COLO829 (cell line): ENCODE measurements at regions not wholly inside any gene's neighbourhood (a gene's known extent, or its start where the extent isn't known, plus 50 kb on each side); places are given as distances from the start of the nearest gene placed in this dataset.
"Not testable (repeated sequence)": the region's sequence is repeated elsewhere in the genome, so short reads cannot be mapped to it uniquely, and the experiment has no call there.

ENCODE experiments used
- DNase-seq: peaks from one replicate; pipeline ENCODE4 v3.0.0; 2012; ENCODE audit warnings: low spot score

DNA sequence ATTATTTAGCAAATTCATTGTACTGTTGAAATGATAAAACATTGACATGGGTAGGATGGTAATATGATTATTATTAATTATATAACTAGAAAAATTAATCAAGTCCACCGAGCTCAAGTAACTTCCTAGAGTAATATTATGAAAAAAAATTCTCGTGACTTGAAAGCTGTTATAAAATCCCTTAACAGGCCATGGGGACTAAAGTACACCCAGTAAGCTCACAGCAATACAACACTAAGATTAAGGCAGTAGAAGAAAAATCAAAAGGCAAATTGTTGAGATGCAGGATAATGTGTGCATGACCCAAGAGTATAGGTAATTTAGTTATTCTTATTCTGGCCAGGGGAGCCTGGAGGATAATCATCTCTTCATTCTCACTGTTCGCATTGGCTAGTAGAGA lies 162.6 kb upstream of the LRIG3 start:
- DNase-seq: no peak

DNA sequence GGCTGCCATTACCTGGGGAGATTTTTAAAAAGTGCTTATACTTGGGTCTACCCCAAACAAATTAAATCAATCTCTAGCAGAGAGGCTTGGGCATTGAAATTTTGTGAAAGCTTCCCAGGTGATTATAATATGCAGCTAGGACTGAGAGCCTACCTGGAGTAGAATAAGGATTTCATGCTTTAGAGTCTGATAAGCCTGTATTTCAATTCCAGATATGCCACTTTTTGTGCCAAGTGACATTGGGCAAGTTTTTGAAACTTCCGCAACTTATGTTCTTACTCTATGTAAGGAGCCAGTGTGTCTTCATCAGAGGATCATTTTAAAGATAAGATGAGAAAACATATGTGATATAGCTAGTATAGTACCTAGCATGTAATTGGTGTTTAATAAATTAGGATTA lies 159.8 kb upstream of the LRIG3 start:
- no peak for DNase-seq

DNA sequence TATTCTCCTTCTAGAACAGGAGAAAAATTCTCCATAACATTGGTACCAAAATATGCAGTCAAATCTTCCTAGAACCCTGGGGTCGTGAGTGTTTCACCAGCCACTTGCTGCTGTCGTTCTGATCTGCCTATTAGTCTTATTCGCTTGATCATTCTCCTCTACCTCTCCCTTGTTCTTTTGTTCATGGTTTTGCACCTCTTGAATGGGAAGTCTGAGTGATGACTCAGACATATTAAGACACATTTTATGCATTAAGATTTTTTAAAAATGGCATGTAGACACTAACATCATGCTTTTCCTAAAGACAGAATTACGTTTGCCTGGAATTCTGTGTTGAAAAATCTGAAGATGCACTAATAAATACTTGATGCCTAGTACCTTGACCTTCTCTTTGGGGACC lies 159.2 kb upstream of the LRIG3 start:
- no peak for DNase-seq

DNA sequence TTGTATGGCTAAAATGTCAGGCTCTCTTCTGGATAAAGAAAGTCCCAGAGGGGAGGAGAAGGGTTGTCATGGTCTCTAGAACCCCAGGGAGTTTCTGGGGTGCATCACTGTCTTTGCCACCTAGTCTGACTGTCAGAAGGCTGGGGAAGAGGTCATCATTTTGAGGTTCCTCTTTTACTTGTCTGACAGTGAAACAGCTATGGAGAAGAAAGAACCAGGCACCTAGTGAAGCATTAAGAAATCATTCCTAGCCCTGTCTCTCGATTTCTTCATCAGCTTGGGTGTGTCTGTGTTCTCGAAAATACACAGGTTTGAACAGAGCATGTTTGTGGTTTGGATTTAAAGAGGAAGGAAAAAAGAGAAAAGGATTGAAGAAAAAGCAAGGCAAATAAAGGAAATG lies 158.7 kb upstream of the LRIG3 start:
- no peak for DNase-seq

DNA sequence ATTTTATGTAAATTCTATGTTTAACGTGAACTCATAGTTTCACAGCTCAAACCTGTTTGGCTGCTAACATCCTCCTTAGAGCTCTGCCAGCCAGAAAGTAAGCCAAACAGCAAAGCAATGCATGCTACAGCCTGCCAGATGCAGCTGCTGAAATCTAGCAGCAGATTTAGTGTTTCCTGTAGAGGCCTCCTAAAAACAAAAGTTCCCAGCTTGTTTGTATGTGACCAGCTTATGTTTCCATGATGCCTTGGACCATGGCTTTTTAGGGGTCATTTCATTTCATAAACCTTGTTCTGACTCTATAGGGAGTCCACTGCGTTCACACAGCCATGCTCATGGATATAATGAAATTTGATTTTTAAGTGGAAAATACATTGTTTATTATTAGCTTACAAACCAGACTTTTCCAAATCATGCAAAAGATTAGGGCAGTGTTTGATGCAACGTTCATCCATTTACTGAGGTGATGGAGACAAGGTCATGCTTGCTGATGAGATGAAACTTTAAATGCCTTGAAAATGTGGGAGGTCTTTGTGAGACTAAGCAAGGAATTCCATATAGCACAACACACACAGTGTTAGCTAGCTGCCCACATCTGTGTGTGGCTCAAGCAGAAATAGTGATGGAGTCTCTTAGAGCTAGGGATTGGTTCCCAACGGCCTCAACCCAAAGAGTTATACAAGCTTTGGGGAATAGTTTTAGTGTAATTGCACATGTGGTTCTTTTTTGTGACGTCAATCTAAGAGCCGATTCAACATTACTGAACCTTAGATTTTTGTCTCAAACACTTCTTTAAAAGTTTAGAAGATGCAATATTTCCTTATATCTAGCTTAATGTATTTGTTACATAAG lies 157.5 kb upstream of the LRIG3 start:
- no peak for DNase-seq

- no peak for DNase-seq
Observed at GRCh38 chr12:59077153-59077552, 156.8 kb upstream of the LRIG3 start.

- DNase-seq: no peak
Observed at GRCh38 chr12:59076622-59077021, 156.3 kb upstream of the LRIG3 start.

DNA sequence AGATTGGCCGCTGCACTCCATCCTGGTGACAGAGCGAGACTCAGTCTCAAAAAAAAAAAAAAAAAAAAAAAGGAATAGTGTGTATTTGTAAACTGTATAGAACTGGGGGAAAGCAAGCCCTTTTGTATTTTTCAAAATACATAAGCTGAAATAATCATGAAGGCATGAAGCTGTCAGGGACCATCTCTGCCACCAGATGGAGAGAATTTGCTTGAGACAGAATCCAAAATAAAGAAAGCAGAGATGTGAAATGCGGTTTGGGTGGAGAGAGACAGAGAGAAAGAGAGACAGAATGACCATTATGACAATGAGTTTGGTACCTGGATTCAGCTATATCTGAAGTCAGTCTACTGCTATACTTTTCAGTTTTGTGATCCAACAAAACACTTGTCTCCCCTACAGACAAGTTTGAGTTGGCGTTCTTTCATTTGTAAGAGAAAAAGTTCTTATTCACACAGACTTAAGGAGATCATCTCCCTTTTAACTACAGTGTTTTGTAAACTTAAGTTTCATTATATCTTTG lies 155.7 kb upstream of the LRIG3 start:
- no peak for DNase-seq

DNA sequence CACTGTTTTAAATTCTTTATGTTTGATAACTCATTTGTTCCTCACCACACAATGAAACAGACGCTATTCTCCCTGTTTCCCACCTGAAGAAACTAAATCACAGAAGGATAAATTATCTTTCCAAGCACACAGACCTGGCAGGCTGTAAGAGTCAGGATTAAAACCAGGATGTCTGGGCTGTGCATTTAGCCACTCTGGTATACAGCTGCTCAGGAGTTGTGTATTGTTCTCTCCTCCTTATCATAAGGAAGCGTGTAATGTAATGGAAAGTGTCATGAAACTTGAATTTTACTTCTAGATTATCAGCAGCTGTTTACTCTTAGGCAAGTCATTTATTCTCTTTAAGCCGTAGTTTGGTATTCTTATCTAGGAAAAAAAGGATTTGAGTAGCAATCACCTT lies 154.8 kb upstream of the LRIG3 start:
- no peak for DNase-seq

- no peak for DNase-seq
Observed at GRCh38 chr12:59070322-59070933, 150.1 kb upstream of the LRIG3 start.

GRCh38 chr12:59069516-59069915 lies 149.2 kb upstream of the LRIG3 start:
- DNase-seq: no peak

GRCh38 chr12:59068436-59068835 lies 148.1 kb upstream of the LRIG3 start:
- no peak for DNase-seq

DNA sequence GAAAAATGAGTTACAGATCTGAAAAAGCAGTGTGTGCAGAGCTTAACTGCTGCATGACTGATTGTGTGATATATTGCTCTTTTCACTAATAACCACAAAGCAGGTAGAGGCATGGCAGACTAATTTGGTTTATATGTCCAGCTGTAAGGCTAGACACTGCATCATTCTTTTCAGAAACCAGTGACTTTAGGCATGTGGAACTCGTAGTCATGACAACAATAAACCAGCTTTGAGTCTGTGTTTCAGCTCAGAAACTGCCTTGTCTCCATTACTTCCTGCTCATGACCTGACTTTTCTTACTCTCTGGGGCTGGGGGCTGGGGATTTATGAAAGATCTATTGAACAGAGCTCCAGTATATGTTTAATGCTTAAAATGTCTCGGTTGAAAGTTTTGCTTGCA lies 146.8 kb upstream of the LRIG3 start:
- peak; percentile 93 for DNase-seq

DNA sequence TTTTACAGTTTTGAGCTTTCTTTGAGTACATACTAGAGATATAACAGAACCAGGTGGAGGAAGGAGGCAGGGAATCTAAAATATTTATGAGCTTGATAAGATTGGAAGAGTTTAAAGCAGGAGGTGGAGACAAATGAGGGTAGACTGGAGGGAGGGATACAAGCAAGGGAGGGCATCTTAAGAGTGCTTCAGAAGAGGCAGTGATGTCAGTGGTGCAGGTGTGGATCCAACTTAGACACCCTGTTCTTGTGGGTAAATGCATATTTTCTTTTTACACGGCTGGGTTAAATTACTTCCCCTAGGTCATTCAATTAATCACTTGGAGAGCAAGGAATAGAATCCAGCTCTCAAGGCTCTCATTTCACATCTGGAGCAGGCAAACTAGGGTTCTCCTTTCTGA lies 146.1 kb upstream of the LRIG3 start:
- DNase-seq: no peak

- no peak for DNase-seq
Observed at GRCh38 chr12:59059088-59059935, 139.0 kb upstream of the LRIG3 start.

DNA sequence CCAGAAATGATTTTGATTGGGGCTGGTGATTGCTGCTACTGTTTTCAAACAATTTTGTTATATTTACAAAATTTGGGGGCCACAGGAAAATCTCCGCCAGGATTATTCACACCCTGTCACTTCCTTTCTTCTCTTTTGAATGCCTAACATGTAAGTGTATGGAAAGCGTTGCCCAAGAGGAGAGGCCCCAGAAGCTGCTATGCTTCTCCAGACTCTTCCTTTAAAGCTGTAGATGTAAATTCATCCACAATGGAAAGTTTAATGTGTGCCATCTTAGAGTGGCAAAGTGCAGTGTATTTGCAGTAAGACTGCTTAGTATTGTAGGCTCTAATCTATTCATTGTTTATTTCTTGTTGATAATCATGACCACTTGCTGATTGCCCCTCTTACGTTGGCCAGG lies 136.7 kb upstream of the LRIG3 start:
- DNase-seq: no peak

DNA sequence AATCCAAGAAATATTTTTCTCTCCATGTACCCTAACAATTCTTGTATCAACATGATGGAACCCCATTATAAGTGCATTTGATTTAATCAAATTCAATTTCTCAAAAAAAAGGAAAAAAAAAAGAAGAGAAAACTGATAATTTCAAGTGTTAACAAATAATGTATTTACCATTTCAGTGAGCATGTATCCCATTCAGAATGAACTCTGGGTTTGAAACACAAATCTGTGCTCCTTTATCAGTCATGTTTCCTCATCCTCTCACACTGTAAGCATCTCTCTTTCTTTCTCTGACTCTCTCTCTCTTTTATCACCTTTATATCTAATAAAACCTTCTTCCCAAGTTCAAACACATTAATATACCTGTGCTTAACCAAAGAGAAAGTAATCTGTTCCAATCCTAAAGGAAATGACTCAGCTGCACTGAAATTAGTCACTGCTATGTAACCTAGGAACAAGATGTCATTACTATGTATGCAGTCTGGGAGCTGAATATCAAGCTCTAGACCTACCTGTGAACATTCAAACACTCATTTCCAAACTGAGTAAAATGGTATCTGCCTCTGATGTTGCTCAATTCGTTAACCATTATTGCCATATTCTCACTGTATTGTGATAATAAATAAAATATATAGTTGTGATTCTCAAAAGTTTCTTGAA lies 135.0 kb upstream of the LRIG3 start:
- peak; percentile 71 for DNase-seq

DNA sequence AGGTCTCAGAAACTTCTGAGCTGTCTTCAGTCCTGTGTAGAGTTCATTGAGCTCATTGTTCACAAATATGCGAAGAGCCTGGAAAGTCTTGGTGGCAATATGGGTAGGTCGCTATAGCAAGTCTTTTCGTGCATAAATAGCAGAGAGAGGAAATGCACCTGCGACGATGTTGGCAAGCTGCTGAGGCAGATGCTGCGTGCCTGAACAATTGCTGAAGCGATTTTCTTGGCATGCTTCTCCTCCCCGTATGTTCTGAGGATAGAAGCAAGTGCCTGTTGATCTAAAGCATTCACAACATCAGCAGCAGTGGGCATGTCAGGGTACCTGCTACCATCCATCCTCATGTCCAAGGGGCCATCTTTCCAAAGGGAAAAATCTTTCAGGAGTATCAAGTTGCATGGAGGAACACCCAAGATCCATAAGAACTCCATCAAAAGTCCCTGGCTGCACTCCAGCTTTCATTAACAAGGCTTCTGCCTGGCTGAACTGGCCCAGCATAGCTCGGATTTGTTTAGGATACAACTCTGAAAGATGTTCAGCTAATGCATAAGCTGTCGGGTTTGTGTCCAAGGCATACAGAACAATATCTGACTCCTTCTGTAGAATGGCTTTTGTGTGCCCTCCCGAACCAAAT lies 133.1 kb upstream of the LRIG3 start:
- not testable (repeated sequence) for DNase-seq

GRCh38 chr12:59046763-59047534 lies 126.6 kb upstream of the LRIG3 start:
- DNase-seq: no peak

GRCh38 chr12:59044791-59045190 lies 124.5 kb upstream of the LRIG3 start:
- DNase-seq: no peak
